ENCODE measurements at regions not wholly inside any gene's neighbourhood (a gene's known extent, or its start where the extent isn't known, plus 50 kb on each side); places are given as distances from the start of the nearest gene placed in this dataset.

DNA sequence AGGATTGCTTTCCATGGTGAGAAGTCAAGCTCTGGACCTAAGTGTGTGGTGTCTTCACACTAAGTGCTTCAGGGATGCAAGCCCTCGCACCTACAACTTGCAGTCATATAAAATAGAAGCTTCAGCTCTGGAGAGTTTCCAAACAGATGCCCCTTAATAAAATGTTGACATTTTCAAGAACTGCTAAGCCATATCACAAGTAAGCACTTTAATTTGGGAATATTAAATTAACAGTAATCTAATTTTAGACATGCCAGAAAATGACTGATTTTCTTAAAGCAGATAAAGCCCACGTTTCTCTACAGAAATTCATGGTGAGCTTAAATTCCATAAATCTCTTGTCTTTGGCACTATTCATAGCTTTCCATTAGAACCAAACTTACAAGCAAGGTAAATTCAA, 600.1 kb upstream of the FLRT2 start:
- no peak for TF ChIP-seq POLR2A (IDR thresholded peaks at IDR 0.05)
- TF ChIP-seq, protein P1, sequence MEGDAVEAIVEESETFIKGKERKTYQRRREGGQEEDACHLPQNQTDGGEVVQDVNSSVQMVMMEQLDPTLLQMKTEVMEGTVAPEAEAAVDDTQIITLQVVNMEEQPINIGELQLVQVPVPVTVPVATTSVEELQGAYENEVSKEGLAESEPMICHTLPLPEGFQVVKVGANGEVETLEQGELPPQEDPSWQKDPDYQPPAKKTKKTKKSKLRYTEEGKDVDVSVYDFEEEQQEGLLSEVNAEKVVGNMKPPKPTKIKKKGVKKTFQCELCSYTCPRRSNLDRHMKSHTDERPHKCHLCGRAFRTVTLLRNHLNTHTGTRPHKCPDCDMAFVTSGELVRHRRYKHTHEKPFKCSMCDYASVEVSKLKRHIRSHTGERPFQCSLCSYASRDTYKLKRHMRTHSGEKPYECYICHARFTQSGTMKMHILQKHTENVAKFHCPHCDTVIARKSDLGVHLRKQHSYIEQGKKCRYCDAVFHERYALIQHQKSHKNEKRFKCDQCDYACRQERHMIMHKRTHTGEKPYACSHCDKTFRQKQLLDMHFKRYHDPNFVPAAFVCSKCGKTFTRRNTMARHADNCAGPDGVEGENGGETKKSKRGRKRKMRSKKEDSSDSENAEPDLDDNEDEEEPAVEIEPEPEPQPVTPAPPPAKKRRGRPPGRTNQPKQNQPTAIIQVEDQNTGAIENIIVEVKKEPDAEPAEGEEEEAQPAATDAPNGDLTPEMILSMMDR (IDR thresholded peaks at IDR 0.05) = no peak
- no peak for TF ChIP-seq POLR2AphosphoS5 (IDR thresholded peaks at IDR 0.05; ENCODE audit: insufficient read depth in 1 of 2, low read depth in 1 of 2)

All from vagina (tissue), 2 donors.